GM21619 (cell line): ENCODE measurements at regions not wholly inside any gene's neighbourhood (a gene's known extent, or its start where the extent isn't known, plus 50 kb on each side); places are given as distances from the start of the nearest gene placed in this dataset.
A peak's percentile ranks its signal among the peaks of the same experiment; 100 is the strongest.

Experiments
- ATAC-seq: cut with Tn5 transposase; IDR thresholded peaks from one replicate; pipeline ENCODE4 v1.9.1; 2021; ENCODE audit not compliant: unreplicated experiment

GRCh38 chr6:139760128-139760527, 385.7 kb upstream of the CITED2 start:
- ATAC-seq, result no peak

- ATAC-seq, result no peak
Observed at GRCh38 chr6:139759086-139759485, 384.6 kb upstream of the CITED2 start.

DNA sequence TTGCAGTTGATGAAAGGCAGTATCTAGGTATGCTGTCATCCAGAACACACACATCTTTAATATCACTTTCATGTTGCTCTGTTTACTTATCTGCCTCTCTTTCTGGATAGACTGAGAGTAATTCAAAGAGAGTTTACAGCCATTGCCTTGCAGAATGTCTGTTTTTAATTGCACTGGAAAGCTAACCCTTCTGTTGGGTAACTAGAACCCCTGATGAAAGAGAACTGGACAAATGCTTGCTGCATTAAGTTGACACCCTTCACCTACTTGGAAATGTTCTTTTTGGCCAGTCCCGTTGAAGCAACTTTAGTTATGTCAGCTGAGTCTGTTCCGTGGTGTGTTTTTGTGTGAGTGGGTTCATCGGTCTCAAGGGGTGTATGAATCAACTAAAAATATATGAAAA, 383.8 kb upstream of the CITED2 start:
- no peak for ATAC-seq

- ATAC-seq, result no peak
Observed at GRCh38 chr6:139757784-139758183, 383.3 kb upstream of the CITED2 start.

- ATAC-seq, result no peak
Observed at GRCh38 chr6:139756381-139756780, 381.9 kb upstream of the CITED2 start.

DNA sequence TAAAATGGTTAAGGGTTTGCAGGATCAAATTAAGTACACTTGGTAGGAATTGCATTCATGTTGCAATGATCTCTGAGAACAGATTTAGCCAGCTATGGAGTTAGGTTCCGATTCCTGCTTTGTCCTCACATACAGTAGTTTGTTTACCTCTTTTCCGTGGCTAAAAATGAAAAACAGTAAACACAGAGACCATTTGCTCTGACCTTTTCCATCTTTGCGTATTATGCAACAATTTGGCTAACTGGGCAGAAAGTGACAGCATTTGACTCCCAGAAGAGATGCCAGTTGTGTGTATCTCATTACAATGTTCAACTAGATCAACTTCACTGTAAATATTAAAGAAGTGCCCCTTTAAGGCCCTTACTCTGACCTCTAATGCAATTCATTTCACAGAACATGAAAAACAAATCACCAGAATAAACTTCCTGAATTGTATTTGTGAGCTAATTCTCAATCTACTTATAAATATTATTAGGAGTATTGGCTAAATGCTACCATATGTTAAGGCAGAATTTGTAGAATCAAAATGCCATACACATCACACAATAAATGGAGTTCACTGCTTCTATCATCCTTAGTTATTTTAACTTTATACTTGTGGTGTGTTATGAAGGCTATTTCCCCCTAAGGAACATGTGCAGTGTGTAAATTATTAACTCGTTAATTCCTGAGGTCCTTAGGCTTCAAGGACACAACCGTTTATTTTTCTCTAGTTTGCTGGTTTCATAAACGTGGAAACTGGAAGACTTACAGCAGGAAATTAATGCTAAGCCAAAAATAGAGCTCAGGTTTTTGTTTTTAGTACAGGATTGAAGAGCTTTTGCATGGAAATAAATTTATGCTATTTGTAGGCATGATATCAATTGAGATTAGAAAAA, 380.7 kb upstream of the CITED2 start:
- ATAC-seq, result no peak

GRCh38 chr6:139753198-139753861, 378.9 kb upstream of the CITED2 start:
- ATAC-seq, result no peak

DNA sequence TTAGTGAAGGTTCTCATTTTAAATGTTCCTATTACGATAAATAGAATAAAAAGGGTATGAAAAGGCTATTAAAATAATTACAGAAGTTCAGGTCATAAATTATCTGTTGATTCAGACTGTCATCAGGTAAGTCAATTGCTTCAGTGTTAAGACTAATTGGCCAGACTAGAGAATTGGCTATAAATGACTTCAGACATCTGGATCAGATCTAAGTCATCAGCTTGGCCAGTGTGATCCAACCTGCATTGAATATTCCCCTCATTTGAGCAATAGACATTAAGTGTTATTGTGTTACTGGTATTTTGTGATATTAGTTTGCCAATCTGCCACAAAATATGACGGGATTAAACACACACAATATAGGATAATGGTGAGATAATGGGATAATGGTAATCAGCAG, 377.6 kb upstream of the CITED2 start:
- no peak for ATAC-seq

DNA sequence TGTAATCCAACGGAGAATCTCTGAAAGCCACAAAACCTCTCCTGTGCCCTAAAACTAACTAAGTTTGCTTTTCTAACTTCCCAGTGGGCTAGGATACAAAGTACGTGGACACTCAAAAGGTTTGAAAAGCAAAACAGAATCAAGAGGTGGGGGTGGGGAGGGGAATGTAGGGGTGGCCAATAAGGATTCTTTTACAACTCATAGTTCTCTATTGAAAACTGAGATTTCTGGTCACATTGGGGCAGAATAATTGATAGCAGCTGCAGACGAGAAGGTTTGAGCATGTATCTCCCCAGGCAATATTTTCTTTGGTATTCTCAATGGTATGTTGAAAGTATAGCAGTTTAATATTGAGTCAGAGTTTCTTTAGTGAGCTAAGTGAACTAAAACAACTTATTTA, 376.7 kb upstream of the CITED2 start:
- no peak for ATAC-seq

GRCh38 chr6:139748353-139749146, 374.1 kb upstream of the CITED2 start:
- no peak for ATAC-seq

DNA sequence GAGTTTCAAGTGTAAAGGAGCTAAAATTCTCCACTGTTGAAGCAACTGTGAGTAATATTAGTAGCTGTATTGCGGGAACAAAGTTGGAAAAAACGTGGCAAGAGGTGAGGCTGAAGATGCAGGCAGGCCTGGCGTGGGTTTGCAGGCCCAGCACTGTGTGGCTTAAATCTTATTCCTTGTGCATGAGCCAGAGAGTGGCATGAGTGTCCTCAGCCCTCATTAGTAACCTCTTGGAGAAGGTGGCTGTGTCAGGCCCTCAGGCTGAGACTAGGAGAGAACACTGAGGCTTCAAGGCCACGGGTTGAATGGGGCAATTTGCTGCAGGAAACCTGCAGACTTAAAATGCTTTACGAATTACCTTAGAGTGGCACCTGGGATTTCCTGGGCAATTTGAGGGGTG, 372.7 kb upstream of the CITED2 start:
- ATAC-seq, result no peak

DNA sequence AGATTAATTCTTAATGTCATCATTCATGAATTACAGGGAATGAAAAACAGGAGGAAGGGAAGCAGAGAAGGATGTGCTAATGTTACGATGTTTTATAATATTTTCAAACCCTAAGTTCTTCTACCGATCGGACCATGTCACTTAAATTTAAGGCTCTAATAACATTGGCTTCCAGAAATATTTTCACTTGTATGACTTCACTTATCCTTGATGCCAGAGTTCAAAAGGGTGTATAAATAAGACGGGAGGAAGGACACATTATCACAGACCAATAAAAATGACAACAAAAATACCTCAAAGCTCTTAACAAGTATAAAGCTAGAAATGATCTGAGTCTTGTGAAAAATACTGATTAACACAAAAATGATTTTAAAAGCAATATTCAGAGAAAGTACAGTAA, 370.4 kb upstream of the CITED2 start:
- ATAC-seq, result no peak

DNA sequence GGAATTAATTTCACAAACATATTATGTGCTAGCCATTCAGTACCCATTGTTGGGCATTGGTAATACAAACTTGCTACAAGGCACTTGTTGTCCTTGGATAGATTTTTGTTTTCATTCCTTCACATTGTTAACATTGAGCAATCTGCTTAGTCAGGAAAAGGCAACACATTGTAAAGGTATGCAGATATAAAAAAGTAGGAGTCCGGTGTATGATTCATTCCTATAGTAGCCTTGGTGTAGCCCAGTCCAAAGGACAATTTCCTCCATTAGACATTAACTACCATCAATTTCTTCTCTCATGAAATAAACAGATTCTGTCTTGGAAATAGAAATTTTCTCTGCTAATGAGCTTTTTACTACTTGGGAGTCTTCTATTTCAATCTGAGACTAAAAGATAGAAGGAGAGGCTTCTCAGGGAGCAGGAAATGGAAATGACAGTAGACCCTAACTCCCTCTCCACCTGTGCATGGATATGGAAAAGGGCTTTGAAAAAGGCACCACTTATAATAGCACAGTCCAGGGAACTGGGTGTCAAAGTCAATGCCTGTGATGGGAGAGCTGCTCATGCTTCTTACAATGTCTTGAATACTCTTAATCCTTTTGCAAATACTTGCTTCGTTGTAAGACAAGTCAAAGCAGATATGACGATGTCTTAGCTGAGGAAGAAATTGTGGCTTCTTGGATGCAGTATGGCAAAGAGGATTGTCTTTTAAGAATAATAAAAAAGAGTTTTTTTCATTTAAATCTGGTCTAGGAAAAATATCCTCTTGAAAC, 369.4 kb upstream of the CITED2 start:
- ATAC-seq, result no peak

DNA sequence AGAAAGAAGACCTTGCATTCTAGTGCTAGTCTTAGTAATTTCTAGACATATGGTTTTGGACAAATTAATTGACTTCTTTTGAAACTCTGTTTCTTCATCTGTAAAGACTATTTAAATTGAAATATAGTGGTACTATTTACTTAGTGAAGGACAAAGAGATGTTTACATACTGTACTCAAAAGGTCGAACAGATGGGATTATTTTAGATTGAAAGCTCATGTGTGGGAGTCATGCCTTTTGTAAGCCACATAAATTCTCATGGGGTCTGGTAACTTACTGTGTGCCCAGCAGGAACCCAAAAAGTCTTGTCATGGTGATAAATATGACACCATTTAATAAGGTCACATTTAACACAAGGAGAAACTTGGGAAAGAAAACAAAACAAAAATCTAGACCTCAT, 368.2 kb upstream of the CITED2 start:
- ATAC-seq, result no peak

DNA sequence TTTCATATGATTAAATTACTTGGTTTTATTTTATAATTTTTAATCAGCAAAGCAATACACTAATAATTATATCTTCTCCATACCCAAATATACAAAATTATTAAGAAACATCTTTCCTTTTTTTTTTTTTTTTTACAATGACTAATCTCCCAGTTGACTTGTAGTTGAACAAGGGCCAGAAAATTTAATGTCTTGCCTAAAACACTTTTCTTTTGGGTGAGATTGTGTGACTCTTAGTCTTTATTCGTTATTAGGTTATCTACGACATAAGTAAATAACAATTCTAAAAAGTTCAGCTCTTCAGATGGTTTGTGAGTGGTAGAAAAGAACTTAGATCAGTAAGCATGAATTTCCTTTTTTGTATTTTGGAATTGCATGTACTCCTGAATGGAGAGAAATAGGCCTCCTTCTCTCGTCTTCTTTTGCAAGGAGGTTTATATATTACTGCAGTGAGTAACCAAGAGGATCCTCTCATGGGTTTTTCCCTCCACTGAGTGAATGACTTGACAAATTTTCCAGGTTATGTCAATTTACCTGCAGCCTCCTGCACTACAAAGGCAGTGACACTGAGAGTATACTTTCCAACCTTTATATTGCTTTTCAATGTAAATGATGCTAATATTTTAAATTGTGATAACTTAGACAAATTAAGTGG, 364.5 kb upstream of the CITED2 start:
- ATAC-seq, result no peak

DNA sequence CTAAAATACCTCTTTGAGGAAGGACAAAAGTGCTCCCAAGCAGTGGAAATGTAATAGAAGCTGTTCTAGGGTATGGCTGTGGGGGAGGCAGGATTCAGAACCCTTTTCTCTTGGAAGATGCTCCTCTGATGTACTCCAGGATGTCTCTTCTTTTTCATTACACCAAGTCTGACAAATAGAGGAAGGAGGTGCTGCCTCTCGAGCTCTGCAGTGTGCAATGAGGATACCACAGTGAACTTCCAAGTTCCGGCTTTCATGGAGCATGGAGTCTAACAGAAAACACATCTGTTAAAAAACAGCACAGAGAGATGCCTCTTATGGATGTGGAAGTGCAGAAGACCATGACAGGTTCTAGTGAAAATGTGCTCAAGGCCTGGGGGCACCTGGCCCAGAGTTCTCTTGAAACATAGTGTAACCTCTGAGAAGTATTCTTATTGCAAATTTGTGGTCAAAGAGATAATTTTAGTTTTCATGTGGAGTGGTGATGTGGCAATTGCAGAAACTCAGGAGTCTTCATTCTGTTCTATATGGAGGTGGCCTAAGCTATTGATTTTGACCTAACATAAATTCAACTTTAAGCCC, 362.0 kb upstream of the CITED2 start:
- ATAC-seq, result peak; percentile 76

GRCh38 chr6:139732451-139732850, 358.0 kb upstream of the CITED2 start:
- ATAC-seq, result no peak

DNA sequence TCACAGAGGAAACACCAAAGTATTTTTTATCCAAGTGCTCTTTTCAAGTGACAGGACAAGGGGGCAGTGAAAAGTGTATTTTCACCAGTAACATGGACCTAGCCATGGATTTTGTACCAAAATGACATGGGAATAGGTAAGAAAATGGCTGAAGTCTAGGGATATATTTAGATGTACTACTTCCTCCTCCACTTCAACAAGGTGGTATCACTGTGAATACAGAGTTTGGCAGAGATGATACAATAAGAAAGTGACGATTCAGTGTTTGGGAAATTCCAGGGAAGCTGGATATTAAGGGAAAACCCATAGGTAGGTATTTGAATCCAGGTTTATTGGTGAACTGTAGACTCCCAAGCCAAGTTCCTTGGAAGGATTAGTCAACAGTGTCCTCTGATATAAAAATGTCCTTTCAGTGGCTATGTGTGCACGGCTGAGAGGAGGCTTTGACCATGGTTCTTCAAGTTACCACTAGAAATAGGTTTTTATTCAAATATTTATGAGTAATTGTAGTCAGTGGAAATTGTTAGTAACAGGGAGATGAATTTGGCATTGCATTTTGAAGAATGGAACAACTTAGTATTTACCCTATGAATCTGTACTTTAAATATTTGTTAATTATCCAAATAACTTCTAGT, 356.0 kb upstream of the CITED2 start:
- ATAC-seq, result no peak

DNA sequence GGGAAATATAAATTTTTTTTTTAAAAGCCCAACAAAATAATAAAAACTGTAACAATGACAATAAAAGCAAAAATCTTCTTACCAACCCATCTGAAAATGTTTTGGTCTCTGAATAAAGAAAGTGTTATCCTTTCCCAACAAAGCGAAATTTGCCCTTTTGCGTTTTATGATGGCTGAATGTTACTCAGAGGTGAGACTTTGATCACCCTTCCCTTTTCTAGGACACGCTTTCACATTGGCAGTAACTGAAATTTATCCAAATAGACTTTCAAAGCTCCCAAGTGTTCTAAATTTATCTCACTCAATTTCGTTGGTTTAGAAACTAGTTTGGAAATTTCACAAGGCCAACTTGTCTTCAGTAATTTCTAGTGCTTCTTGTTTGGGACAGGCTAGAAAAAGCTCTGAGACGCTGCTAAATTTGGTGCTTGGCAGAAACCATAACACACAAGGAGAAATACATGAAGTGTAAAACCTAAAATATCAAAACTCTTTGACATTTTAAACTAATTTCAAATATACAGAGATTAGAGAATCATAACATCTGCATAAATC, 354.5 kb upstream of the CITED2 start:
- no peak for ATAC-seq
